ENCODE measurements at regions not wholly inside any gene's neighbourhood (a gene's known extent, or its start where the extent isn't known, plus 50 kb on each side); places are given as distances from the start of the nearest gene placed in this dataset.
"Not testable (repeated sequence)": the region's sequence is repeated elsewhere in the genome, so short reads cannot be mapped to it uniquely, and the experiment has no call there.

GRCh38 chr10:36425131-36425797 is 700.1 kb upstream of the ANKRD30A start:
- no peak for DNase-seq (ENCODE audit: low read depth)
- TF ChIP-seq CTCF (IDR thresholded peaks at IDR 0.05; ENCODE audit: low read depth, low read length, missing control alignments), result no peak

GRCh38 chr10:36424502-36424901 is 700.9 kb upstream of the ANKRD30A start:
- H3K4me3 ChIP-seq (ENCODE audit: low read depth, low read length), result no peak overlapping the region
- DNase-seq (ENCODE audit: low read depth), result no peak
- TF ChIP-seq CTCF (IDR thresholded peaks at IDR 0.05; ENCODE audit: low read depth, low read length, missing control alignments), result no peak

More at GRCh38 chr10:36425131-36425797, 700.1 kb upstream of the ANKRD30A start:
- H3K4me3 ChIP-seq (ENCODE audit: low read depth, low read length), result no peak overlapping the region

GRCh38 chr10:36423821-36424248 is 701.6 kb upstream of the ANKRD30A start:
- DNase-seq (ENCODE audit: low read depth), result no peak
- no peak overlapping the region for H3K4me3 ChIP-seq (ENCODE audit: low read depth, low read length)
- TF ChIP-seq CTCF (IDR thresholded peaks at IDR 0.05; ENCODE audit: low read depth, low read length, missing control alignments), result no peak

- no peak for DNase-seq (ENCODE audit: low read depth)
- TF ChIP-seq CTCF (IDR thresholded peaks at IDR 0.05; ENCODE audit: low read depth, low read length, missing control alignments), result no peak
- H3K4me3 ChIP-seq (ENCODE audit: low read depth, low read length), result no peak overlapping the region
Measured at GRCh38 chr10:36421992-36422391, 703.4 kb upstream of the ANKRD30A start.

GRCh38 chr10:36416513-36416912 is 708.9 kb upstream of the ANKRD30A start:
- no peak overlapping the region for H3K4me3 ChIP-seq (ENCODE audit: low read depth, low read length)
- DNase-seq (ENCODE audit: low read depth), result no peak
- no peak for TF ChIP-seq CTCF (IDR thresholded peaks at IDR 0.05; ENCODE audit: low read depth, low read length, missing control alignments)

- no peak overlapping the region for H3K4me3 ChIP-seq (ENCODE audit: low read depth, low read length)
- no peak for TF ChIP-seq CTCF (IDR thresholded peaks at IDR 0.05; ENCODE audit: low read depth, low read length, missing control alignments)
- DNase-seq (ENCODE audit: low read depth), result no peak
Measured at GRCh38 chr10:36412942-36413341, 712.5 kb upstream of the ANKRD30A start.

GRCh38 chr10:36400238-36400637 is 725.2 kb upstream of the ANKRD30A start:
- not testable (repeated sequence) for H3K4me3 ChIP-seq (ENCODE audit: low read depth, low read length); DNase-seq (ENCODE audit: low read depth)
